ENCODE measurements at regions not wholly inside any gene's neighbourhood (a gene's known extent, or its start where the extent isn't known, plus 50 kb on each side); places are given as distances from the start of the nearest gene placed in this dataset.
"Not testable (repeated sequence)": the region's sequence is repeated elsewhere in the genome, so short reads cannot be mapped to it uniquely, and the experiment has no call there.

- ChIA-PET POLR2A (no interaction called here), CTCF (no interaction called here)
Measured at GRCh38 chr6:71672876-71673275, 213.5 kb upstream of the RIMS1 start.

- ChIA-PET POLR2A (no interaction called here), CTCF (no interaction called here)
Measured at GRCh38 chr6:71675386-71675785, 211.0 kb upstream of the RIMS1 start.

DNA sequence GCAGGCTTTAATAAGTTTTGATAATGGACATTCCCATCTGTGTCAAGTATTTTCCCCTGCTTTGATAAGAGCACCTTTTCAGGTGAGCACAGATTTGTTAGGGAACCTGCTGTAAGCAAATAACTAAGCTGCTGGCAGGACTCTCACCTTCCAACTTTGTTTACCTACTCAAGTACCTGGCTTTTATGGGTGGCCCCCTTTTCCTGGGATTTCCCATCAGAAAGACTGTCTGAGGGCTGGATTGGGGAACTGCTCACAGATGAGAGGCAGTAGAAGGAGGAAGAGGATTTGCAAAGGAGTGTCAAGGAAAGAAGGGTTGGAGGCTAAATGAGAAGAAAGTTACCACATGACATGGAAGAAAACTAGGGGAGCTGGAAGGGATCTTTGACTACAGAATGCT lies 210.1 kb upstream of the RIMS1 start:
- POLR2A ChIA-PET = no interaction called here
- CTCF ChIA-PET = no interaction called here

DNA sequence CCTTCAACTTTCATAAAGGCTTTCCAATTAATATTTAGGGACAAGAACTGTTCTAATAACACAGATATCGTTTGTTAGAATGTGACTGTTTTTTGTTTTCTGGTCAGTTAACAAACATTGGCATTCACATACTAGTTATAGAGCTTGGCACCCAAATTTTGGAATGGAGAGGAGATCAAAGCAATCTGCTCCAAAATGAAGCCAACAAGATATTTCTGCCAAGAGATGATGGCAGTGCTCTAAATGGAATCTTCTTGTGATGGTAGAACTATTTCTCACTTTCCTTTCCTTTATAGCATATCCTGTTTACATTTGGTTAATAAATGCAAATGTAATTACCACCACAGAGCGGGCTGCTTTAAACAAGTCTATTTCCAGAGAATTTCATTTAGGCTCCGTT lies 208.3 kb upstream of the RIMS1 start:
- ChIA-PET POLR2A (no interaction called here), CTCF (no interaction called here)

GRCh38 chr6:71681234-71681867 lies 205.0 kb upstream of the RIMS1 start:
- ChIA-PET CTCF (no interaction called here), POLR2A (no interaction called here)

- POLR2A ChIA-PET, CTCF ChIA-PET: not testable (repeated sequence)
Measured at GRCh38 chr6:71686021-71686677, 200.2 kb upstream of the RIMS1 start.

DNA sequence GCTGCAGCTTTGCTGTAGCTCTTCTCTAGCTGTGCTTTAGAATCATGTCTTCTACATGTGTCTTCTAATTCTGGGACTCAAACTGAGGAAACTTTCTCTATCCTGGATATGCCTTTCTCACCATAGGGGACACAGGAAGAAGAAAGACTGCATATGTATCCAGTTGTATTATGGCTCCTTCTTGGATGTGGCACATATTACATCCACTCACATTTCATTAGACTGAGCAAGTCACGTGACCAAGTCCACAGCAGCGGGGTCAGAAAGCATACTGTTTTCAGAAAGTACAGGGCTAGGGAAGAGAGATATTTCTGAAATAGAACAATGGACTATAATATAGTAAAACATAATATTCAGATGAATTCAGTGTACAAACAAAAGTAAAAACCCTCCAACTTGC lies 187.6 kb upstream of the RIMS1 start:
- CTCF ChIA-PET = no interaction called here
- POLR2A ChIA-PET = no interaction called here

- CTCF ChIA-PET = no interaction called here
- POLR2A ChIA-PET = no interaction called here
Measured at GRCh38 chr6:71706523-71706922, 179.8 kb upstream of the RIMS1 start.

- CTCF ChIA-PET = no interaction called here
- POLR2A ChIA-PET = no interaction called here
Measured at GRCh38 chr6:71707059-71707458, 179.3 kb upstream of the RIMS1 start.

- ChIA-PET POLR2A (no interaction called here), CTCF (no interaction called here)
Measured at GRCh38 chr6:71720705-71721104, 165.6 kb upstream of the RIMS1 start.

DNA sequence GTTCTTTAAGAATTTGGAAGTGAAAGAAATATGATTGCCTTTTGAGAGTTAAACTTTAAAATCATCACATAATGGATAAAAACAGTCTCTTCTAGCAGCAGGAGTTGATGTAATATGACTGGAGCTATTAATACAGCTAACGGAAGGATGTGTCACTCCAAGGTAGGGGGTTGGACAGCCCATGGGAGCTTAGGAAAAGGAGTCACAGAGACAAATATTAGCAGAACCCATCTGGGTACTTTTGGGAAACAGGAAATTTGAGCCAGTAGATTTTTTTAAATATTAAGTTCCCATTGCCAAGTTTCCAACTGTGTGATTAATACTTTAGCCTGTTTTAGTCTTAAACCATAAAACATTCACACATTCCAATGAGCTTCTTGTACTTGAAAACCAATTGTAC lies 164.7 kb upstream of the RIMS1 start:
- CTCF ChIA-PET = interaction anchor here (0.6 kb wide), 1 partner anchor 356 kb away, joined by 3 read pairs; no protein-coding TSS in a partner anchor
- POLR2A ChIA-PET = no interaction called here

GRCh38 chr6:71722736-71723135 lies 163.6 kb upstream of the RIMS1 start:
- ChIA-PET POLR2A (no interaction called here), CTCF (no interaction called here)

DNA sequence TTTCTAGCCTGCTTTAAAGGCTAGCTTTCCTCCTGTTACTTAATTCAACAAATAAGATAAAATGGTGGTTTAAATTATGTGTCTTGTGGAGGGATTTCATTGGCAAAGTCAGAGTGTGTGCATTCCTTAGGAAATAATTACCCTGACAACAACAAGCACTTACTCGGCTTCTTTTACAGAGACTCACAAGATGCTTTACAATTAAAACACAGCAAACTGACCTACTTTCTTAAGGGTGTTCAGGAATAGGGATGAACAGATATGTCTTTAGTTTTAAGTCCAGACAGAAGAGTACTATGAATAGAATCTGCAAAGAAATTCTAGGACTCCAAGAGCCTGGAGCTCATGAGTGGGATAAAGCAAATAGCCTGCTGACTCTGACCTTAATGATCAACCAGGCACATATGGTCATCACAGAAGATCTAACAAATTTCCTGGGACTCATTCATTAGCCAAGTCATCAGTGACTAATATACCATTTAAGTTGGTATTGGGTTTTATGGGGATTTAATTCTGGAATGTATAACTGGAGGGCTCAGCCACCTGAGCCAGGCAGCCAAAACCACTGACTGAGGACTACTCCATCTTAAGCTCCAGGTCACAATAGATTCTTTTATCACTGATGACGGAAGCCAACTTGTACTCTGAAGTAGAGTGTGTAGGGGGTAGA lies 161.8 kb upstream of the RIMS1 start:
- ChIA-PET CTCF (no interaction called here), POLR2A (no interaction called here)

DNA sequence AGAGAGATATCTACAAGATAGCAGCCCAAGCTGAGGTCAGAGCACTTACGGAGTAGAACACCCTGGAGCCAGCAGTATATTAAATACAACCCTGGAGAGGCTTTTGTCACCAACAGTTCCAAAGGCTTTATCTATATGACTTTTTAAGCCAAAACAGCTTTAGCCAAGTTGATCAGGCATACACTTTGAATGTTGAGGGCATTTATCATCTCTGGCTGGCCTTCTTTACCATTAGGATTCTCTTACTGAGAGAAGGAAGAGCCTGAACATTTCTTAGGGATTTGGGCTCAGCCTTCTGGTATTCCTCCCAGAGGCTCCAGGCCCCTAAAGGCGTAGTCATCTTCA lies 161.3 kb upstream of the RIMS1 start:
- CTCF ChIA-PET = no interaction called here
- POLR2A ChIA-PET = no interaction called here

GRCh38 chr6:71726121-71726520 lies 160.2 kb upstream of the RIMS1 start:
- CTCF ChIA-PET = no interaction called here
- POLR2A ChIA-PET = no interaction called here

DNA sequence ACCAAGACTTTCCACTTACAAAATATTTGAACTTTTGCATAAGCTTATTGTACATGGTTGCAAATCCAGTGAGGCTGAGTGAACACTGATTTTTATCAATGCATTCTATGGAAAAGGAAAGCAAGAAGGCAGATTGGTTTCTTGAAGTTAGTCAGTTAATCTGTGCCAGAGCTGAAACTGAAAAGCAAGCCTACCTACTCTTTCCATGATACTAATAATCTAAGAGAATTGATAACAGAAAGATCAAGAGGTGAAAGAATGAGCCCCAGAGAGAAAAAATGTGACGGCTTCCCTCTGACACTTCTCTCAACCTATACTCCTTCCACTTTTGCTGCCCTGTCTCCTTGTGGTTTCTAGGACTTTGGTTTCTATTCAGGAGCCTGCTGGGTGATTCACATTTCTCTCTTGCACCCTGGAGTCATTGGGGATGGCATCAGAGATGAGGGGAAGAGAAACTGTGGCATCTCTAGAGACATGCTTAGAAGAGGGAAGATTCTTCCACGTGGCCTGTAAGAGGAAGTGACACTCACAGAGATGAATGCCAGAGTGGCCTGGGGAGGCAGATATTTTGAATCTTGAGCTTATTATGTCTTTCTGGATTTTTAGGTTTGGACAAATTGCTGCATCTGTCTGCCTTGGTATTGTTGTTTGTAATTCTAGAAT lies 158.6 kb upstream of the RIMS1 start:
- POLR2A ChIA-PET = no interaction called here
- CTCF ChIA-PET = no interaction called here

DNA sequence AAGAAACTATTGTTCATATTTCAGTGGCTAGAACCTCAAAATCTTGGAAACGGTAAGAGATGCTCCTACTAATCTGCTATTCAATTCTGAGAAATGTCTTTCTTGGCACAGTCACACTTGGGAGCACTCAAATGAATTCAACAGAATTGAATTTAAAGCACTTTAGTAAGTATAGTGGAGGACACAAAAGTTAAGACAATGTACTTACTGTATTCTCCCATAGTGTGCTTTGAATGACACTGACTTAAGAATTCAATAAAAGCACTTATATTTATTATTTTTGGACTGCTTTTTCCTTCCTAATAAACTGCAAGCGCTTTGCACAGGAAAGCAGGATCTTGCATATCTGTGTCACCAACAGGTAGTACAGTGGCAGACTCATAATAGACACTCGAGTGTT lies 156.1 kb upstream of the RIMS1 start:
- CTCF ChIA-PET = no interaction called here

GRCh38 chr6:71733970-71734899 lies 152.1 kb upstream of the RIMS1 start:
- POLR2A ChIA-PET = no interaction called here
- CTCF ChIA-PET = no interaction called here

More for the DNA sequence above, 156.1 kb upstream of the RIMS1 start:
- POLR2A ChIA-PET = no interaction called here

DNA sequence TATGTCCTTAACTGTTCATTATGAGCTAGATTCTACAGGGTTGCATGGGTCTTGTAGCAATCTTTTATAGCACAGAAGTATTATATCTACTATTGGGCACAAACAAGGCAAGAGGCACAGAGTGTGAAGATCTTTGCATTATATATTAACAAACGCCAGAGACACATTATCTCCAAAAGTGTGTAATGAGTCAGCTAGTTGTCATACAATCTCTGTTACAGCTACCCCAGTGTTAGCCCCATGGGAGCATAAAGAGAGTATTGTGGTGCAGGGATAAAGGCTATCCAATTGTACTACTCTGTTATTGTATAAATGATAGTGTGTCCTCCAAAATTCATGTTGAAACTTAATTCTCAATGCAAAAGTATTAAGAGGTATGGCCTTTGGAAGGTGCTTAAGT lies 148.4 kb upstream of the RIMS1 start:
- CTCF ChIA-PET = interaction anchor here (0.5 kb wide), 1 partner anchor 43 kb away, joined by 3 read pairs; no protein-coding TSS in a partner anchor
- POLR2A ChIA-PET = no interaction called here

DNA sequence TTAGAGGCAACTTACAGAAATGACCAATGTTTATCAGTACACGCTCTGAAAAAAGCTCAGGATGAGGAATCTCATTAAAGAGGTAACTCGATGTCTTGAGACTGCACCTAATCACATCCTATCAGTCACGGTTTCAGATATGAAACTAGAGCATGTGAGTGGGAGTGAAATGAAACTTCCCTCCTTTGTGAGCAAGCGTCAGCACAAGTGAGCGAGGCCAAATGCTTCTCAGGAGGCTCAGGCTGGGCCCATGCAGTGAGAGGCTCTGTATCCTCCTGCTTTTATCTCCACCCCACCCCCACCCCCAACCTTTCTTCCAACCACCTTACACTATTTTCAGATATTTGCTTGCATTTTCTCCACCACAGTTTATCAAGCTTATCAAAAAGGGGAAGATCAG lies 140.8 kb upstream of the RIMS1 start:
- CTCF ChIA-PET = no interaction called here
- POLR2A ChIA-PET = no interaction called here

All from activated CD8-positive, alpha-beta memory T cell treated with anti-CD3 and anti-CD28 coated beads for 36 hours (primary cell).